ENCODE measurements at regions not wholly inside any gene's neighbourhood (a gene's known extent, or its start where the extent isn't known, plus 50 kb on each side); places are given as distances from the start of the nearest gene placed in this dataset.

- no peak for DNase-seq
- H3K36me3 Mint-ChIP-seq (ENCODE audit: insufficient read depth in 1 of 3, low read depth in 3 of 3): peaks cover 0 to 8% (median 1%) of the 10 kb centered on the region in 3 experiments; a peak in 3 of 7 replicates
- no peak overlapping the region for H2BK120ac ChIP-seq (ENCODE audit: low read depth, low read length, poor library complexity, severe bottlenecking)
- H3K9me3 Mint-ChIP-seq: 0 out of 5 replicates have a peak, but pooled peaks cover 0 to 1% of the 10 kb centered on the region in 2 experiments
- H4K5ac ChIP-seq (ENCODE audit: insufficient read length, low read depth, low read length): no peak overlapping the region
- H3K9me3 ChIP-seq (ENCODE audit: control insufficient read depth, low read depth, low read length): no peaks in the 10 kb centered on the region
- no peak overlapping the region for H3T11ph ChIP-seq (ENCODE audit: low read length)
- no peak overlapping the region for H2BK15ac ChIP-seq (ENCODE audit: low read depth, low read length)
- H3K9ac ChIP-seq (ENCODE audit: extremely low read depth, insufficient read length, low read length): no peak overlapping the region
- H3K27ac Mint-ChIP-seq: peak overlapping the region; percentile 76 to 90 (median 77); a peak in 5 of 7 replicates
- H3K4me2 ChIP-seq (ENCODE audit: insufficient read depth, insufficient read length, low read length): no peak overlapping the region
- peaks cover 47 to 48% of the 10 kb centered on the region in 2 experiments for H3K4me1 Mint-ChIP-seq
- no peaks in the 10 kb centered on the region for H3K27me3 Mint-ChIP-seq (ENCODE audit: low read depth)
- no peak overlapping the region for H2BK5ac ChIP-seq (ENCODE audit: insufficient read length, low read length)
- H3K23ac ChIP-seq (ENCODE audit: insufficient read length, low read depth, low read length): no peak overlapping the region
- H2AK5ac ChIP-seq (ENCODE audit: insufficient read length, low read length): no peak overlapping the region
- H3K27me3 ChIP-seq (ENCODE audit: insufficient read depth, low read length): no peaks in the 10 kb centered on the region
- no peak overlapping the region for H4K8ac ChIP-seq (replicated peaks; ENCODE audit: insufficient read length, low read depth, low read length)
- H2BK12ac ChIP-seq (ENCODE audit: insufficient read length, low read depth, low read length): no peak overlapping the region
- TF ChIP-seq CTCF (conservative IDR thresholded peaks at IDR 0.05): no peak
- H3K79me2 ChIP-seq (ENCODE audit: insufficient read depth, low read length): no peaks in the 10 kb centered on the region
- no peak overlapping the region for H4K91ac ChIP-seq (ENCODE audit: insufficient read length, low read depth, low read length)
- H3K4me3 Mint-ChIP-seq: no peak overlapping the region
- peaks cover 12% of the 10 kb centered on the region; the same call in 1 of the 2 replicates for H3K4me1 ChIP-seq (ENCODE audit: insufficient read depth, low read length)
- WGBS (ENCODE audit: extremely low coverage, insufficient read length, low lambda C conversion rate): no CpG with 5 or more reads among the region's 4 CpGs
- no peak overlapping the region for H3K18ac ChIP-seq (ENCODE audit: insufficient read length, low read depth, low read length)
- H2AFZ ChIP-seq (ENCODE audit: low read length): no peak overlapping the region
- H3K4ac ChIP-seq (ENCODE audit: low read depth, low read length): no peak overlapping the region
- H3K56ac ChIP-seq (ENCODE audit: insufficient read length, low read depth, low read length): no peak overlapping the region
- no peaks in the 10 kb centered on the region for H4K20me1 ChIP-seq (ENCODE audit: control insufficient read depth, insufficient read depth, insufficient read length)
- H3K14ac ChIP-seq (ENCODE audit: insufficient read depth, low read length): no peak overlapping the region
- no peak overlapping the region for H3K27ac ChIP-seq (ENCODE audit: insufficient read length, low read depth, low read length)
- no peak overlapping the region for H2BK20ac ChIP-seq (ENCODE audit: low read depth, low read length, poor library complexity, severe bottlenecking)
- no peaks in the 10 kb centered on the region for H3K79me1 ChIP-seq (ENCODE audit: insufficient read depth, low read depth, low read length, poor library complexity, severe bottlenecking)
- no peaks in the 10 kb centered on the region for H3K23me2 ChIP-seq (ENCODE audit: insufficient read length, low read depth, low read length, poor library complexity, severe bottlenecking)
These were observed 171.8 kb upstream of the CDIN1 start for GRCh38 chr15:36407647-36408046.

All from H9 (cell line).